HG03432 (cell line): ENCODE measurements at regions not wholly inside any gene's neighbourhood (a gene's known extent, or its start where the extent isn't known, plus 50 kb on each side); places are given as distances from the start of the nearest gene placed in this dataset.

Experiments
- ATAC-seq: cut with Tn5 transposase; IDR thresholded peaks from one replicate; pipeline ENCODE4 v1.9.1; 2021; ENCODE audit warnings: mild to moderate bottlenecking, moderate library complexity; ENCODE audit not compliant: unreplicated experiment

GRCh38 chr4:83172371-83172770 is 57.8 kb upstream of the PLAC8 start:
- ATAC-seq: no peak

DNA sequence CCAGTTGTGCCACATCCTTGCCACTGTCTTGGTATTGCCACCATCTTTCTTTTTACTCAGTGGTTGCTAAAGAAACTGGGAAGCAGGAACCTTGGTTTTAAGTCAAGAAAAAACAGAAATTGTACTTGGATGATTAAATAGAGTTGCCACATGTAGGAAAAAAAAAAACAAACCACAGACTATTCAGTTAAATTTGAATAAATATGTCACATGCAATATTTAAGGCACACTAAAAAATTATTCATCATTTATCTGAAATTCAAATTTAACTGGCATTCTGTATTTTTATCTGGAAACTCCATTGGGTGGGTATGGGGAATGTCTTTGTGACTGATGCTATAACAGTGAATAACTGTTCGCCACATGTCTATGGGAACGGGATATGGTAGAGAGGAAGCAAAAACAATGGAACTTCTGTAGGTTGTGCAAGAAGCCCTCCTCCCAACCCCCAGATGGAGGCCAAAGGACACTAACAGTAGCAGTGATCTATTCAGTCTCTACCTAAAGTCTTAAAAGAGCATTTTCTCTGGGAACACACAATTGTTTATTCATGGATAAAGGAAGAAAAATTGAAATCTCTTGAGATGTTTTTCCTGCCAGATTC is 57.0 kb upstream of the PLAC8 start:
- no peak for ATAC-seq

- ATAC-seq: peak; percentile 45
Measured at GRCh38 chr4:83170952-83171399, 56.4 kb upstream of the PLAC8 start.
